DOHH2 (cell line): ENCODE measurements at regions not wholly inside any gene's neighbourhood (a gene's known extent, or its start where the extent isn't known, plus 50 kb on each side); places are given as distances from the start of the nearest gene placed in this dataset.

Source experiments
- H3F3A ChIP-seq: fragments of 200-600 bp; sonication (generic), shearing (Covaris generic); 2 replicates; pipeline ENCODE4 v1.6.0; 2016; ENCODE audit warnings: antibody characterized with exemption, mild to moderate bottlenecking; ENCODE audit not compliant: control insufficient read depth, insufficient read depth
- H3K27ac ChIP-seq: fragments of 200-600 bp; sonication (generic); 2 replicates; pipeline ENCODE4 v1.5.1; 2014; ENCODE audit warnings: low read depth, mild to moderate bottlenecking, low read length, moderate library complexity
- H3K27me3 ChIP-seq: fragments of 200-600 bp; sonication (generic); 2 replicates; pipeline ENCODE4 v1.6.1; 2014; ENCODE audit warnings: mild to moderate bottlenecking, low read length, mixed read lengths; ENCODE audit not compliant: control insufficient read depth
- H3K36me3 ChIP-seq: fragments of 200-600 bp; sonication (generic); 2 replicates; pipeline ENCODE4 v1.6.1; 2014; ENCODE audit warnings: mild to moderate bottlenecking, low read length, moderate library complexity, mixed read lengths; ENCODE audit not compliant: control insufficient read depth
- H3K4me1 ChIP-seq: fragments of 200-600 bp; sonication (generic); 2 replicates; pipeline ENCODE4 v1.6.1; 2014; ENCODE audit warnings: mild to moderate bottlenecking, low read length, mixed read lengths; ENCODE audit not compliant: control insufficient read depth
- H3K4me2 ChIP-seq: fragments of 200-600 bp; sonication (generic); 2 replicates; pipeline ENCODE4 v1.6.0; 2014; ENCODE audit warnings: mild to moderate bottlenecking, low read length, moderate library complexity
- H3K4me3 ChIP-seq: fragments of 200-600 bp; sonication (generic); 2 replicates; pipeline ENCODE4 v1.5.1; 2014; ENCODE audit warnings: mild to moderate bottlenecking, low read length, mixed read lengths
- H3K79me2 ChIP-seq: fragments of 200-600 bp; sonication (generic); 2 replicates; pipeline ENCODE4 v1.6.1; 2014; ENCODE audit warnings: mild to moderate bottlenecking, low read length, mixed read lengths; ENCODE audit not compliant: control insufficient read depth
- H3K9me2 ChIP-seq: fragments of 200-600 bp; sonication (generic); replicated peaks from 2 replicates; pipeline ENCODE4 v1.6.1; 2014; ENCODE audit warnings: mild to moderate bottlenecking, low read length, mixed read lengths; ENCODE audit not compliant: control insufficient read depth
- H3K9me3 ChIP-seq: fragments of 200-600 bp; sonication (generic); 2 replicates; pipeline ENCODE4 v1.6.1; 2014; ENCODE audit warnings: antibody characterized with exemption, low read length, mixed read lengths; ENCODE audit not compliant: control insufficient read depth, insufficient read depth
- H4K20me1 ChIP-seq: fragments of 200-600 bp; sonication (generic); 2 replicates; pipeline ENCODE4 v1.6.0; 2014; ENCODE audit warnings: low read depth, mild to moderate bottlenecking, antibody characterized with exemption, low read length, moderate library complexity; ENCODE audit not compliant: control insufficient read depth, insufficient read depth
- EZH2phosphoT487 ChIP-seq: fragments of 200-600 bp; sonication (generic); IDR thresholded peaks from 2 replicates; pipeline ENCODE4 v1.6.1; 2017; ENCODE audit warnings: borderline replicate concordance, mild to moderate bottlenecking, antibody characterized with exemption, low read length, moderate library complexity, mixed read lengths
- TF ChIP-seq, protein P1 (sequence below): fragments of 200-600 bp; sonication (generic); IDR thresholded peaks from one replicate; pipeline ENCODE4 v1.5.1; 2014; ENCODE audit warnings: antibody characterized with exemption, mild to moderate bottlenecking, low read depth, low read length; ENCODE audit not compliant: poor library complexity, severe bottlenecking

DNA sequence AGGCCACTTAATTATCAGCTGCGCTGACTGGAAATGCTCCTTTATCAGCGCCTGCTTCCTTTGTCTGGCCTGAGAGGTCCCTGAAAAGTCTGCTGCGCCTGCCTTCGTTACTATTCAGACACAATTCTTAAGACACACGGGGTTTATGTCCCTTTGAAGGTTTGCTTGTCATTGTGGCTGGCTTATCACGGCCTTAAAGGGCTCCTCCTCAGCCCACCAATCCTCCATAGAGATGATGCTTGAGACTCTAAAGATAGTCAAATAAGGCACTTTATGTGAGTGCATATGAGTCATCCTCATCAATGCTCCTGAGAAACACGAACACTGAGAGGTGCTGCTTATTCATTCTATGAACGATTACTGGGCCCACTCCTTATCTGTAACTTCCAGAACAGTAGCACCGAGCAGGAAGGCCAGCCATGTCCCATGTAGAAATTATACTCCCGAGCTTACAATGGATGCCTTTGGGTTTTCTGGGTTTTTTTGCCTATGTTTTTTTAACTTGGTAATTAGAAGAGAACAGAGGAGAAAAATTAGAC lies 1268.2 kb upstream of the TMEM132C start:
- no peaks in the 10 kb centered on the region for H4K20me1 ChIP-seq
- H3F3A ChIP-seq, result no peaks in the 10 kb centered on the region
- H3K9me3 ChIP-seq, result 0 out of 2 replicates have a peak, but pooled peaks cover 2% of the 10 kb centered on the region
- no peaks in the 10 kb centered on the region for H3K79me2 ChIP-seq
- no peaks in the 10 kb centered on the region for H3K4me1 ChIP-seq
- no peaks in the 10 kb centered on the region for H3K9me2 ChIP-seq
- no peak overlapping the region for H3K4me2 ChIP-seq
- no peaks in the 10 kb centered on the region for H3K27me3 ChIP-seq
- H3K4me3 ChIP-seq, result no peak overlapping the region
- H3K27ac ChIP-seq, result no peak overlapping the region
- no peaks in the 10 kb centered on the region for H3K36me3 ChIP-seq
- TF ChIP-seq, protein P1, sequence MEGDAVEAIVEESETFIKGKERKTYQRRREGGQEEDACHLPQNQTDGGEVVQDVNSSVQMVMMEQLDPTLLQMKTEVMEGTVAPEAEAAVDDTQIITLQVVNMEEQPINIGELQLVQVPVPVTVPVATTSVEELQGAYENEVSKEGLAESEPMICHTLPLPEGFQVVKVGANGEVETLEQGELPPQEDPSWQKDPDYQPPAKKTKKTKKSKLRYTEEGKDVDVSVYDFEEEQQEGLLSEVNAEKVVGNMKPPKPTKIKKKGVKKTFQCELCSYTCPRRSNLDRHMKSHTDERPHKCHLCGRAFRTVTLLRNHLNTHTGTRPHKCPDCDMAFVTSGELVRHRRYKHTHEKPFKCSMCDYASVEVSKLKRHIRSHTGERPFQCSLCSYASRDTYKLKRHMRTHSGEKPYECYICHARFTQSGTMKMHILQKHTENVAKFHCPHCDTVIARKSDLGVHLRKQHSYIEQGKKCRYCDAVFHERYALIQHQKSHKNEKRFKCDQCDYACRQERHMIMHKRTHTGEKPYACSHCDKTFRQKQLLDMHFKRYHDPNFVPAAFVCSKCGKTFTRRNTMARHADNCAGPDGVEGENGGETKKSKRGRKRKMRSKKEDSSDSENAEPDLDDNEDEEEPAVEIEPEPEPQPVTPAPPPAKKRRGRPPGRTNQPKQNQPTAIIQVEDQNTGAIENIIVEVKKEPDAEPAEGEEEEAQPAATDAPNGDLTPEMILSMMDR, result no peak
- no peak for TF ChIP-seq EZH2phosphoT487

DNA sequence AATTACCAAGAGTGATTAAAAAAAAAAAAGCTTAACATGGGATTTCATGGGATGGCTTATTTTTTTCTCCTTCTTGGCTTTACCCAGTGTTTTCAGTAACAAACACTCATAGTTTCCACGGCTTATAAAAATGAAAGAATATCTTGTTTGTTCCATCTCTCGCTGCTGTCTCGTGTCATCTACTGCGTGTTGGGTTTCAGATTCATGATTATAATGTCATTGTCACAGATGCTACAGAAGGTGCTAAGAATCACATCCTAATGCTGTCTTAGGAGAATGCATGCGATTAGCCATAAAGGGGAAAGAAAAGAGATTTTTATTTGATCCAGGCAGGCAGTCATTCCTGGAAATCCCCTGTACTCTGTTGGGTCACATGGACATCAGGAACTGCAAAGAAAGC lies 1267.6 kb upstream of the TMEM132C start:
- H3K9me3 ChIP-seq, result 0 out of 2 replicates have a peak, but pooled peaks cover 2% of the 10 kb centered on the region
- H3K9me2 ChIP-seq, result no peaks in the 10 kb centered on the region
- H3K79me2 ChIP-seq, result no peaks in the 10 kb centered on the region
- H3K27ac ChIP-seq, result no peak overlapping the region
- no peaks in the 10 kb centered on the region for H4K20me1 ChIP-seq
- TF ChIP-seq EZH2phosphoT487, result no peak
- TF ChIP-seq, protein P1, result no peak
- H3K4me1 ChIP-seq, result no peaks in the 10 kb centered on the region
- H3K27me3 ChIP-seq, result no peaks in the 10 kb centered on the region
- no peaks in the 10 kb centered on the region for H3F3A ChIP-seq
- H3K36me3 ChIP-seq, result no peaks in the 10 kb centered on the region
- no peak overlapping the region for H3K4me2 ChIP-seq
- no peak overlapping the region for H3K4me3 ChIP-seq

DNA sequence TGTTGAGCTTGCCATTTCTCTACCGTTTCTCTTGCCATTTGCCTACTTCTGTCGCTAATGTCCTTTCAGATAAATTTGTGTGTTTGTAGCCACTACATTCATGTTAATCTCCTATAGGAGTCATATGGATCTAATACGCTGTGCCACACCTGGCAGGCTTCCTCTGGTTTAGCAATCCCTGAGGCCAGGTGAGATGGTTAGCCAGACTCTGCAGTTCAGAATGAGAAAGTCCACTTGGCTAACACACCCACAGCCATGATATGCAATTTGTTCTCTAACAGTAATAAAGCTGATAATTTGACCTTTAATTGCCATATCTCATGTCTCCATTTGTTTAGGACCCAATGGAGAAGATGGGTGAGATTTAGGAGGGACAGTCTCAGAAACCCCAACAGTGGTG lies 1261.6 kb upstream of the TMEM132C start:
- no peak for TF ChIP-seq EZH2phosphoT487
- TF ChIP-seq, protein P1, result no peak
- Histone ChIP-seq H3K9me3 (0 out of 2 replicates have a peak, but pooled peaks cover 2% of the 10 kb centered on the region), H3K27me3 (no peaks in the 10 kb centered on the region), H3K4me2 (no peak overlapping the region), H3K27ac (no peak overlapping the region), H3K4me3 (no peak overlapping the region), H3K9me2 (no peaks in the 10 kb centered on the region), H3K79me2 (no peaks in the 10 kb centered on the region), H3K36me3 (no peaks in the 10 kb centered on the region), H3F3A (no peaks in the 10 kb centered on the region), H4K20me1 (no peaks in the 10 kb centered on the region), H3K4me1 (no peaks in the 10 kb centered on the region)

DNA sequence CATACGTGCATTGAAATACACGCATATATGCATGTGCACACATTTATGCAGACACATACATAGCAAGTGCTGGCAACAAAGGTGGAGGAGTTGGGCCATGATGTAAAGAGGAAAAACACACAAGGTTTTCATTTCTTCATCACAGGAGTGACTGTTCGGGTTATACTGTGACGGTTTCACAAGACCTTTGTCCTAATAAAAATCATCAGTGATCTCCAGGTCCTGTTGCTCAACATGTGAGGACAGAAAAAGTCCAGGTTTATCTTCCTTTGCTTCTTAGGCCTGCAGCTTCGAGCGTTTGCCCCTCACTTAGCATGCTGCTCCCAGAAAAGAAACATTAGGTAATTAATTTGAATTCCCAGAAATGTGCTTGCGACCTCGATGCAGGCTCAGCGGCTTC lies 1260.0 kb upstream of the TMEM132C start:
- no peak overlapping the region for H3K4me2 ChIP-seq
- H3K4me3 ChIP-seq, result no peak overlapping the region
- H3K36me3 ChIP-seq, result no peaks in the 10 kb centered on the region
- no peaks in the 10 kb centered on the region for H3K9me3 ChIP-seq
- TF ChIP-seq, protein P1, result no peak
- no peak for TF ChIP-seq EZH2phosphoT487
- no peaks in the 10 kb centered on the region for H3K79me2 ChIP-seq
- H3K4me1 ChIP-seq, result no peaks in the 10 kb centered on the region
- H3K27me3 ChIP-seq, result no peaks in the 10 kb centered on the region
- H3K27ac ChIP-seq, result no peak overlapping the region
- H3F3A ChIP-seq, result no peaks in the 10 kb centered on the region
- H4K20me1 ChIP-seq, result no peaks in the 10 kb centered on the region
- H3K9me2 ChIP-seq, result no peaks in the 10 kb centered on the region
